Large intestine (tissue), 3 donors: ENCODE measurements at regions not wholly inside any gene's neighbourhood (a gene's known extent, or its start where the extent isn't known, plus 50 kb on each side); places are given as distances from the start of the nearest gene placed in this dataset.
"Not testable (repeated sequence)": the region's sequence is repeated elsewhere in the genome, so short reads cannot be mapped to it uniquely, and the experiment has no call there.

Experiments
- DNase-seq, 2 donors: peaks; one replicate each; pipeline versions ENCODE4 v3.0.0 to v3.0.0-alpha.2; 2013
- H3K27ac ChIP-seq: one replicate; pipeline ENCODE4 v1.5.1; 2013; ENCODE audit warnings: low read length
- H3K27me3 ChIP-seq: 2 replicates; pipeline ENCODE4 v1.6.1; 2013; ENCODE audit warnings: low read length; ENCODE audit not compliant: control insufficient read depth, insufficient read depth
- H3K36me3 ChIP-seq: 2 replicates; pipeline ENCODE4 v1.6.1; 2013; ENCODE audit warnings: low read length; ENCODE audit not compliant: control insufficient read depth, insufficient read depth
- H3K4me1 ChIP-seq: one replicate; pipeline ENCODE4 v1.6.1; 2013; ENCODE audit warnings: low read length; ENCODE audit not compliant: control insufficient read depth, insufficient read depth
- H3K4me3 ChIP-seq: one replicate; pipeline ENCODE4 v1.5.1; 2013; ENCODE audit warnings: low read length
- H3K9me3 ChIP-seq: one replicate; pipeline ENCODE4 v1.6.1; 2013; ENCODE audit warnings: mild to moderate bottlenecking, low read depth, low read length, moderate library complexity; ENCODE audit not compliant: control insufficient read depth
- WGBS: methylation state at CpG from one replicate; pipeline ENCODE4 v1.1.5; 2013; ENCODE audit warnings: low lambda C conversion rate; ENCODE audit not compliant: insufficient coverage; 5-methylcytosine and 5-hydroxymethylcytosine counted together

DNA sequence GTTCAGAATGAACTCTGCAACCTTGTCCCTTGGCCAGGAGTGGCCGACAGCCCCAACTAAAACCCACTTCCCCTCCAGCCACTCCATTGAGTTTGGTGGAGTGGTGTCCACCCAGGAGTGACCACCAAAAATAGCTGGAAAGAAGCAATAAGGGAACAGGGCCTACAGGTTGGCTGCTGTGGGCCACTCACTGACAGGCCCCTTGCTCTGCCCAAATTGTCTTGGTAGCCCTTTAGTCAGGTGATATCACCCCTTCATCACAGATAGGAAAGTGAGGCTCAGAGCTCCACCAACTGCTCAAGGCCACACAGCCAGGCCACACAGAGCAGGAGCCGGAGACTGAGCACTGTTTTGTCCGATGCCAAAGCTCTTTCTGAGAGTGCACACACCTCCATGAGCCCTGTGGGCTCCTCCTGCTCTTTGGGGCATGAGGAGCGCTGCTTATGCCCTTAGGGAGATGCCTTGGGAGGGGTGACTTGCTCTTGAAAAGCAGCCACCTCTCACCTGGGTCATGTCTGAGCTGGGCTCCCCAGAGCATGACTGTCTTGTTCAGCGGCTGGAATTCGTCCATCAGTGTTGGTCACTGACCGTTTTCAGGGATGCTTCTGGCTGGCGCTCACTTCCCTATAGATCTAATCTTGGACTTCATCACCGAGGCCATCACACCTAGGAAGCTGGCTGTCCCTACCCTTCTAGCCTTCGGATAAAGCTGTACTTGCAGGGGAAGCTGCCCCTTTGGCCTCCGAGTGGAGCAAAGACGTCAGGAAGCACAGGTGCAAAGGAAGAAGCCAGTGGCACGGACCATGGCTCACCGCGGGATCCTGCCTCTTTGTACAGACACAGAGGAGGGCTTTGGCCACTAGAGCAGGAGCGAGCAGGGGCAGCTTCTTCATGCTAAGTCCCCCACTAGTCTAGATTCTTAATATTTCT, 186.0 kb upstream of the ZNF469 start:
- WGBS: 100% methylated on average over 1 of the region's 16 CpGs
- no peaks in the 10 kb centered on the region for H3K36me3 ChIP-seq
- DNase-seq: no peak
- no peak overlapping the region for H3K4me3 ChIP-seq
- H3K27ac ChIP-seq: no peak overlapping the region
- H3K27me3 ChIP-seq: no peaks in the 10 kb centered on the region
- H3K9me3 ChIP-seq: no peaks in the 10 kb centered on the region
- no peaks in the 10 kb centered on the region for H3K4me1 ChIP-seq

DNA sequence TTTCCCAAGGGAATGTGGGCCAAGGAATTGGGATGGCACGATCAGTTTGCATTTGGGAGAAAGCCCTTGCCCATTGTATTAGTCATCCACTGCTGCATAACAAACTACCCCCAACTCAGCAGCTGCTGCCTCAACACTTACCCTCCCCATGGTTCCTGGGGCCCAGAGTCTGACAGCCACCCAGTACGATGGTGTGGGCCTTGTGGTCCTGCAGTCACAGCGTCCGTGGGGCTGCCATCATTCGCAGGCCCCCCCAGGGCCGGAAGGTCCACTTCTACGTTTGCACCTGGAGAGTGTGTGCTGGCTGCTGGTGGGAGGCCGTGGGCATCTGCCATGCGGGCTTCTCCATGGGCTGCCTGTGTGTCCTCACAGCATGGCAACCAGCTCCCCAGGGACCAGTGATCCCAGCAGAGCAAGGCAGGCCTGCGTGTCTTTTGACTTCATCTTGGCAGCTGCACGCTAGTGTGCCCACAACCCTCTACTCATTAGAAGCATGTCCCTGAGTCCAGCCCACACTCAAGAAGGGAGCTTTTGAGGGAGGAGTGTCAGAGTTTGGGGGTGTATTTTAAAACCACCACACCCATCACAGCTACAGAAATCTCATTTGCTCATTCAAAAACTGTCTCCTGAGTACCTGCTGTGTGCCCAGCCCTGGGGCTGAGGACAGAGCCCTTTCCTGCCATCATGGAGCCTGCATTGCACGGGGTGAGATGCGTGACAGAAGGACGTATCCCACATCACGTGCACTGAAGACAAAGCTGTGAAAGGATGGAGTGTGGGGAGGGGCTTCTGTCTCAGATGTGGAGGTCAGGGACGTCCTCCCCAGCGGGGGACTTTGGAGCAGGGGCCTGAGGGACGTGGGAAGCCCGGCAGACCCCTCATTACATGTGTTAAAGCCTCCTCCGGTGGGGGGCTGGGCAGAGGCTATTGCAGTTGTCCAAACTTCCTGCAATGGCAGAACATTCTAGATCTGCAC, 185.0 kb upstream of the ZNF469 start:
- no peak overlapping the region for H3K27ac ChIP-seq
- no CpG with 5 or more reads among the region's 20 CpGs for WGBS

GRCh38 chr16:88198457-88199295, 184.1 kb upstream of the ZNF469 start:
- not testable (repeated sequence) for H3K27ac ChIP-seq, H3K4me1 ChIP-seq, H3K27me3 ChIP-seq, H3K9me3 ChIP-seq, DNase-seq, H3K36me3 ChIP-seq, H3K4me3 ChIP-seq
- WGBS: no CpG with 5 or more reads among the region's 26 CpGs

More for the DNA sequence above, 185.0 kb upstream of the ZNF469 start:
- Histone ChIP-seq H3K4me1 (no peaks in the 10 kb centered on the region), H3K9me3 (no peaks in the 10 kb centered on the region), H3K36me3 (no peaks in the 10 kb centered on the region), H3K27me3 (no peaks in the 10 kb centered on the region), H3K4me3 (no peak overlapping the region)
- no peak for DNase-seq

- DNase-seq, H3K36me3 ChIP-seq, H3K27ac ChIP-seq, H3K4me1 ChIP-seq, H3K4me3 ChIP-seq, H3K27me3 ChIP-seq, H3K9me3 ChIP-seq: not testable (repeated sequence)
- no CpG with 5 or more reads among the region's 25 CpGs for WGBS
Observed at GRCh38 chr16:88199296-88200153, 183.2 kb upstream of the ZNF469 start.

GRCh38 chr16:88200154-88200895, 182.4 kb upstream of the ZNF469 start:
- not testable (repeated sequence) for H3K27ac ChIP-seq, DNase-seq
- WGBS: no CpG with 5 or more reads among the region's 30 CpGs

GRCh38 chr16:88200896-88201185, 181.9 kb upstream of the ZNF469 start:
- Histone ChIP-seq H3K9me3 (no peaks in the 10 kb centered on the region), H3K27me3 (no peaks in the 10 kb centered on the region), H3K4me3 (no peak overlapping the region), H3K36me3 (no peaks in the 10 kb centered on the region), H3K4me1 (no peaks in the 10 kb centered on the region), H3K27ac (no peak overlapping the region)
- WGBS: 60% methylated on average over 1 of the region's 13 CpGs
- no peak for DNase-seq

More at GRCh38 chr16:88200154-88200895, 182.4 kb upstream of the ZNF469 start:
- not testable (repeated sequence) for H3K4me1 ChIP-seq, H3K27me3 ChIP-seq, H3K9me3 ChIP-seq, H3K36me3 ChIP-seq, H3K4me3 ChIP-seq

- not testable (repeated sequence) for H3K27ac ChIP-seq, H3K4me3 ChIP-seq, DNase-seq, H3K4me1 ChIP-seq, H3K36me3 ChIP-seq, H3K9me3 ChIP-seq, H3K27me3 ChIP-seq
- no CpG with 5 or more reads among the region's 9 CpGs for WGBS
Observed at GRCh38 chr16:88201611-88202010, 181.1 kb upstream of the ZNF469 start.

DNA sequence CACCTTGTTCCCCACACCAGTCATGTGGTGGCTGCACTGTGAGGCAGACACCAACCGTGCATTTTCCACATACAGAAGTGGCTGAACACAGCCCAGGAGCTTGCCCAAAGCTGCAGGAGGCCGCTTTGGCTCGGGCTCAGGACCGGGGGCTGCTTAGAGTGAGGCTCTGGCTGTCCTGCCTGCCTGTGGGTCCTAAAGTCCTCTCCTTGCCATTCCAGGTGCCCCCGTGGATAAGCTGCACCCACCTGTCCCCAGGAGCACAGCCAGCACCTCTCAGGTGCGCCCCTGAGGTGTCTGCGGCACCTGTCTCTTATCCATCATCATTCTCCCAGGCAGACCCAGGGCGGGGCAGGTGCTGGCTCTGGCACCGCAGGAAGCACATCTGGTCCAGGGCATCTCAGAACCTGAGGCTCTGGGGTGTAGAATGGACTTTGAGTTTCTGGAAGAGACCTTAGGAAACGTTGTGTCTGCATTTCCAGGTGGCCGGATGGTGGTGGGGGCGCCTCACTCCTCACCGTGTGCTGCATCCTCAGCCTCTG, 180.5 kb upstream of the ZNF469 start:
- DNase-seq: no peak
- Histone ChIP-seq H3K4me1 (no peaks in the 10 kb centered on the region), H3K9me3 (no peaks in the 10 kb centered on the region), H3K36me3 (no peaks in the 10 kb centered on the region), H3K27ac (no peak overlapping the region), H3K4me3 (no peak overlapping the region), H3K27me3 (no peaks in the 10 kb centered on the region)
- no CpG with 5 or more reads among the region's 13 CpGs for WGBS
